ENCODE measurements at regions not wholly inside any gene's neighbourhood (a gene's known extent, or its start where the extent isn't known, plus 50 kb on each side); places are given as distances from the start of the nearest gene placed in this dataset.

- Histone ChIP-seq H3K27me3 (ENCODE audit: insufficient read depth, low read depth) (no peaks in the 10 kb centered on the region), H3K4me3 (IDR thresholded peaks at IDR 0.05; ENCODE audit: insufficient read depth, low read depth, low read length) (no peak overlapping the region), H3K4me1 (ENCODE audit: low read depth, poor library complexity, severe bottlenecking) (no peaks in the 10 kb centered on the region), H3K4me2 (no peak overlapping the region), H3K79me2 (ENCODE audit: insufficient read depth, low read depth) (no peaks in the 10 kb centered on the region), H4K20me1 (ENCODE audit: insufficient read depth) (no peaks in the 10 kb centered on the region), H3K36me3 (ENCODE audit: insufficient read depth) (no peaks in the 10 kb centered on the region), H2AFZ (ENCODE audit: low read depth) (no peak overlapping the region), H3K9ac (no peak overlapping the region), H3K27ac (no peak overlapping the region)
- TF ChIP-seq CTCF (conservative IDR thresholded peaks at IDR 0.05; ENCODE audit: low read depth, low read length): no peak
Observed at GRCh38 chr6:164916087-164916486, 393.3 kb downstream of the C6orf118 start.

- Histone ChIP-seq H3K4me3 (IDR thresholded peaks at IDR 0.05; ENCODE audit: insufficient read depth, low read depth, low read length) (no peak overlapping the region), H3K9ac (no peak overlapping the region), H3K36me3 (ENCODE audit: insufficient read depth) (no peaks in the 10 kb centered on the region), H3K4me1 (ENCODE audit: low read depth, poor library complexity, severe bottlenecking) (no peaks in the 10 kb centered on the region), H3K27ac (no peak overlapping the region), H3K79me2 (ENCODE audit: insufficient read depth, low read depth) (no peaks in the 10 kb centered on the region), H3K27me3 (ENCODE audit: insufficient read depth, low read depth) (no peaks in the 10 kb centered on the region), H3K4me2 (peak overlapping the region; percentile 15; the same call in 1 of the 2 replicates), H4K20me1 (ENCODE audit: insufficient read depth) (no peaks in the 10 kb centered on the region), H2AFZ (ENCODE audit: low read depth) (no peak overlapping the region)
- no peak for TF ChIP-seq CTCF (conservative IDR thresholded peaks at IDR 0.05; ENCODE audit: low read depth, low read length)
Observed at GRCh38 chr6:164911873-164912580, 397.4 kb downstream of the C6orf118 start.

- Histone ChIP-seq H3K4me2 (peak overlapping the region; percentile 15; the same call in 1 of the 2 replicates), H3K27ac (no peak overlapping the region), H3K9ac (no peak overlapping the region), H4K20me1 (ENCODE audit: insufficient read depth) (no peaks in the 10 kb centered on the region), H3K4me1 (ENCODE audit: low read depth, poor library complexity, severe bottlenecking) (no peaks in the 10 kb centered on the region), H3K79me2 (ENCODE audit: insufficient read depth, low read depth) (no peaks in the 10 kb centered on the region), H3K4me3 (IDR thresholded peaks at IDR 0.05; ENCODE audit: insufficient read depth, low read depth, low read length) (no peak overlapping the region), H3K36me3 (ENCODE audit: insufficient read depth) (no peaks in the 10 kb centered on the region), H3K27me3 (ENCODE audit: insufficient read depth, low read depth) (no peaks in the 10 kb centered on the region), H2AFZ (ENCODE audit: low read depth) (peak overlapping the region; percentile 15; the same call in 1 of the 2 replicates)
- TF ChIP-seq CTCF (conservative IDR thresholded peaks at IDR 0.05; ENCODE audit: low read depth, low read length): no peak
Observed at GRCh38 chr6:164911151-164911550, 398.3 kb downstream of the C6orf118 start.

- no peak for TF ChIP-seq CTCF (conservative IDR thresholded peaks at IDR 0.05; ENCODE audit: low read depth, low read length)
Observed at GRCh38 chr6:164906766-164907165, 402.6 kb downstream of the C6orf118 start.

More at GRCh38 chr6:164906766-164907165, 402.6 kb downstream of the C6orf118 start:
- Histone ChIP-seq H3K4me3 (IDR thresholded peaks at IDR 0.05; ENCODE audit: insufficient read depth, low read depth, low read length) (no peak overlapping the region), H3K79me2 (ENCODE audit: insufficient read depth, low read depth) (no peaks in the 10 kb centered on the region), H3K36me3 (ENCODE audit: insufficient read depth) (no peaks in the 10 kb centered on the region), H3K27me3 (ENCODE audit: insufficient read depth, low read depth) (no peaks in the 10 kb centered on the region), H3K4me2 (no peak overlapping the region), H3K4me1 (ENCODE audit: low read depth, poor library complexity, severe bottlenecking) (no peaks in the 10 kb centered on the region), H4K20me1 (ENCODE audit: insufficient read depth) (no peaks in the 10 kb centered on the region), H2AFZ (ENCODE audit: low read depth) (no peak overlapping the region), H3K9ac (no peak overlapping the region), H3K27ac (no peak overlapping the region)
